Colonic mucosa (tissue), 4 donors: ENCODE measurements at regions not wholly inside any gene's neighbourhood (a gene's known extent, or its start where the extent isn't known, plus 50 kb on each side); places are given as distances from the start of the nearest gene placed in this dataset.

Experiments used
- DNase-seq: peaks from one replicate; pipeline ENCODE4 v3.0.0-alpha.2; 2020
- H3K27ac ChIP-seq: fragments of 200-600 bp; one replicate; pipeline ENCODE4 v1.8.0; 2021
- H3K27me3 ChIP-seq: fragments of 200-600 bp; one replicate; pipeline ENCODE4 v1.8.0; 2021
- H3K36me3 ChIP-seq: fragments of 200-600 bp; one replicate; pipeline ENCODE4 v1.8.0; 2021
- H3K4me1 ChIP-seq: fragments of 200-600 bp; one replicate; pipeline ENCODE4 v1.8.0; 2021; ENCODE audit warnings: mild to moderate bottlenecking
- H3K4me3 ChIP-seq: fragments of 200-600 bp; one replicate; pipeline ENCODE4 v1.8.0; 2021
- H3K9ac ChIP-seq, 2 donors: one replicate each; pipeline ENCODE4 v1.7.0; 2013; ENCODE audit warnings: control low read depth in 2 of 2, low read depth in 2 of 2, low read length in 2 of 2
- H3K9me3 ChIP-seq: fragments of 200-600 bp; one replicate; pipeline ENCODE4 v1.8.0; 2021
- CTCF ChIP-seq: fragments of 200-600 bp; IDR thresholded peaks from one replicate; pipeline ENCODE4 v1.8.0; 2022; ENCODE audit warnings: antibody characterized with exemption, mild to moderate bottlenecking
- intact Hi-C: fragments of 100-400 bp; cut with DNase I; formaldehyde crosslinking; loops from one replicate; pipeline ENCODE4 v1.14.1; 2022
- donor health status: healthy.
- donor health status: DM: no; HTN: no; CAD: no.
- donor health status: DM: no; HTN: no; CAD: no.

- no peaks in the 10 kb centered on the region for H3K36me3 ChIP-seq
- no peak overlapping the region for H3K9ac ChIP-seq
- no peak overlapping the region for H3K4me3 ChIP-seq
- no peaks in the 10 kb centered on the region for H3K27me3 ChIP-seq
- no peak for TF ChIP-seq CTCF
- intact Hi-C loops, result no loop called here
- no peaks in the 10 kb centered on the region for H3K4me1 ChIP-seq
- no peak for DNase-seq
- no peak overlapping the region for H3K27ac ChIP-seq
- no peaks in the 10 kb centered on the region for H3K9me3 ChIP-seq
Observed at GRCh38 chr4:13849778-13850177, 222.3 kb upstream of the BOD1L1 start.

- no peaks in the 10 kb centered on the region for H3K9me3 ChIP-seq
- no peak for DNase-seq
- H3K27me3 ChIP-seq, result no peaks in the 10 kb centered on the region
- no peak overlapping the region for H3K27ac ChIP-seq
- no peaks in the 10 kb centered on the region for H3K36me3 ChIP-seq
- H3K4me1 ChIP-seq, result no peaks in the 10 kb centered on the region
- H3K4me3 ChIP-seq, result no peak overlapping the region
- intact Hi-C loops, result no loop called here
- TF ChIP-seq CTCF, result no peak
- no peak overlapping the region for H3K9ac ChIP-seq
Observed at GRCh38 chr4:13851085-13851940, 223.8 kb upstream of the BOD1L1 start.

- no peak for DNase-seq
- H3K27me3 ChIP-seq, result no peaks in the 10 kb centered on the region
- H3K36me3 ChIP-seq, result no peaks in the 10 kb centered on the region
- no peak overlapping the region for H3K4me3 ChIP-seq
- no peaks in the 10 kb centered on the region for H3K9me3 ChIP-seq
- intact Hi-C loops, result no loop called here
- TF ChIP-seq CTCF, result no peak
- H3K4me1 ChIP-seq, result no peaks in the 10 kb centered on the region
- no peak overlapping the region for H3K9ac ChIP-seq
- no peak overlapping the region for H3K27ac ChIP-seq
Observed at GRCh38 chr4:13852411-13852810, 224.9 kb upstream of the BOD1L1 start.

GRCh38 chr4:13856387-13856786, 228.9 kb upstream of the BOD1L1 start:
- Histone ChIP-seq H3K4me3 (no peak overlapping the region), H3K27me3 (no peaks in the 10 kb centered on the region), H3K36me3 (no peaks in the 10 kb centered on the region), H3K9ac (no peak overlapping the region), H3K9me3 (no peaks in the 10 kb centered on the region), H3K27ac (no peak overlapping the region), H3K4me1 (no peaks in the 10 kb centered on the region)
- no peak for DNase-seq
- intact Hi-C loops, result no loop called here
- TF ChIP-seq CTCF, result no peak

GRCh38 chr4:13857397-13857796, 229.9 kb upstream of the BOD1L1 start:
- TF ChIP-seq CTCF, result no peak
- no peak overlapping the region for H3K4me3 ChIP-seq
- no peaks in the 10 kb centered on the region for H3K9me3 ChIP-seq
- no peaks in the 10 kb centered on the region for H3K36me3 ChIP-seq
- no peak overlapping the region for H3K9ac ChIP-seq
- no peaks in the 10 kb centered on the region for H3K27me3 ChIP-seq
- intact Hi-C loops, result no loop called here
- no peak for DNase-seq
- no peak overlapping the region for H3K27ac ChIP-seq
- no peaks in the 10 kb centered on the region for H3K4me1 ChIP-seq
